ENCODE measurements at regions not wholly inside any gene's neighbourhood (a gene's known extent, or its start where the extent isn't known, plus 50 kb on each side); places are given as distances from the start of the nearest gene placed in this dataset.
"Not testable (repeated sequence)": the region's sequence is repeated elsewhere in the genome, so short reads cannot be mapped to it uniquely, and the experiment has no call there.

- Histone ChIP-seq H3K4me1 (peaks cover 0 to 6% of the 10 kb centered on the region in 2 donors), H3K36me3 (no peaks in the 10 kb centered on the region), H3K27me3 (no peaks in the 10 kb centered on the region), H3K9me3 (no peaks in the 10 kb centered on the region), H3K4me3 (no peak overlapping the region), H3K27ac (no peak overlapping the region)
- DNase-seq (no peak), ATAC-seq (no peak)
- intact Hi-C loops (cut with DNase I) = no loop called here
- TF ChIP-seq CTCF (IDR thresholded peaks at IDR 0.05) = no peak
Observed at GRCh38 chr16:16994831-16995230, 475.9 kb downstream of the XYLT1 start.

GRCh38 chr16:16996827-16997226 is 473.9 kb downstream of the XYLT1 start:
- Histone ChIP-seq H3K4me1 (peaks cover 0 to 6% of the 10 kb centered on the region in 2 donors), H3K27me3 (no peaks in the 10 kb centered on the region), H3K27ac (no peak overlapping the region), H3K9me3 (no peaks in the 10 kb centered on the region), H3K4me3 (no peak overlapping the region), H3K36me3 (no peaks in the 10 kb centered on the region)
- no peak for ATAC-seq
- TF ChIP-seq CTCF (IDR thresholded peaks at IDR 0.05) = no peak
- no peak for DNase-seq
- intact Hi-C loops (cut with DNase I) = no loop called here

GRCh38 chr16:16997349-16997748 is 473.4 kb downstream of the XYLT1 start:
- Histone ChIP-seq H3K4me3 (no peak overlapping the region), H3K27ac (no peak overlapping the region), H3K4me1 (peaks cover 0 to 6% of the 10 kb centered on the region in 2 donors), H3K27me3 (no peaks in the 10 kb centered on the region), H3K36me3 (no peaks in the 10 kb centered on the region), H3K9me3 (no peaks in the 10 kb centered on the region)
- TF ChIP-seq CTCF (IDR thresholded peaks at IDR 0.05) = no peak
- DNase-seq (no peak), ATAC-seq (no peak)
- intact Hi-C loops (cut with DNase I) = no loop called here

- peaks cover 0 to 5% of the 10 kb centered on the region in 2 donors for H3K9me3 ChIP-seq
- no peak overlapping the region for H3K27ac ChIP-seq
- no peak overlapping the region for H3K4me3 ChIP-seq
- intact Hi-C loops (cut with DNase I) = no loop called here
- TF ChIP-seq CTCF (IDR thresholded peaks at IDR 0.05) = no peak
- H3K27me3 ChIP-seq = no peaks in the 10 kb centered on the region
- H3K4me1 ChIP-seq = no peaks in the 10 kb centered on the region
- ATAC-seq (no peak), DNase-seq (no peak)
- H3K36me3 ChIP-seq = no peaks in the 10 kb centered on the region
Observed at GRCh38 chr16:17001471-17001870, 469.3 kb downstream of the XYLT1 start.

- TF ChIP-seq CTCF (IDR thresholded peaks at IDR 0.05) = no peak
- no peaks in the 10 kb centered on the region for H3K4me1 ChIP-seq
- intact Hi-C loops (cut with DNase I) = no loop called here
- peaks cover 0 to 5% of the 10 kb centered on the region in 2 donors for H3K9me3 ChIP-seq
- no peak overlapping the region for H3K4me3 ChIP-seq
- no peaks in the 10 kb centered on the region for H3K27me3 ChIP-seq
- H3K36me3 ChIP-seq = no peaks in the 10 kb centered on the region
- DNase-seq (no peak), ATAC-seq (no peak)
- H3K27ac ChIP-seq = no peak overlapping the region
Observed at GRCh38 chr16:17002565-17002964, 468.2 kb downstream of the XYLT1 start.

- H3K9me3 ChIP-seq; H3K27ac ChIP-seq; H3K4me3 ChIP-seq; ATAC-seq; H3K36me3 ChIP-seq; H3K4me1 ChIP-seq; H3K27me3 ChIP-seq; DNase-seq; intact Hi-C loops (cut with DNase I): not testable (repeated sequence)
Observed at GRCh38 chr16:17005963-17006362, 464.8 kb downstream of the XYLT1 start.
